SK-N-SH (cell line): ENCODE measurements at regions not wholly inside any gene's neighbourhood (a gene's known extent, or its start where the extent isn't known, plus 50 kb on each side); places are given as distances from the start of the nearest gene placed in this dataset.

Experiments
- CHD2 ChIP-seq: fragments of 150-350 bp; IDR thresholded peaks from 2 replicates; pipeline ENCODE4 v1.6.1; 2018; ENCODE audit warnings: low read length; ENCODE audit not compliant: partially characterized antibody
- CTCF ChIP-seq: fragments of 200-600 bp; sonication (generic); IDR thresholded peaks from 2 replicates; pipeline ENCODE4 v1.6.1; 2017; ENCODE audit warnings: antibody characterized with exemption, mild to moderate bottlenecking, moderate library complexity
- EP300 ChIP-seq, 2 experiments: IDR thresholded peaks; 2 replicates each; pipeline versions ENCODE4 v1.4.0 to v1.6.1; 2012; ENCODE audit warnings: borderline replicate concordance in 1 of 2, low read depth in 1 of 2, low read length in 1 of 2
- GABPA ChIP-seq: IDR thresholded peaks from 2 replicates; pipeline ENCODE4 v1.4.0; 2012; ENCODE audit warnings: low read depth, mild to moderate bottlenecking
- NFIC ChIP-seq: IDR thresholded peaks from 2 replicates; pipeline ENCODE4 v1.4.0; 2012; ENCODE audit warnings: borderline replicate concordance
- POLR2AphosphoS5 ChIP-seq: IDR thresholded peaks from 2 replicates; pipeline ENCODE4 v1.6.1; 2012; ENCODE audit warnings: low read depth, low read length
- SIN3A ChIP-seq: IDR thresholded peaks from 2 replicates; pipeline ENCODE4 v1.6.1; 2012; ENCODE audit warnings: low read depth, mild to moderate bottlenecking, low read length, moderate library complexity, borderline replicate concordance
- TCF12 ChIP-seq: IDR thresholded peaks from 2 replicates; pipeline ENCODE4 v1.4.0; 2012
- TEAD4 ChIP-seq: IDR thresholded peaks from 2 replicates; pipeline ENCODE4 v1.4.0; 2012; ENCODE audit warnings: mild to moderate bottlenecking, borderline replicate concordance; ENCODE audit not compliant: insufficient read depth
- YY1 ChIP-seq: IDR thresholded peaks from 2 replicates; pipeline ENCODE4 v1.4.0; 2012; ENCODE audit warnings: low read depth, mild to moderate bottlenecking
- TF ChIP-seq, protein P1 (sequence below): IDR thresholded peaks from 2 replicates; pipeline ENCODE4 v1.6.1; 2012; ENCODE audit warnings: mild to moderate bottlenecking, low read depth, low read length, moderate library complexity

DNA sequence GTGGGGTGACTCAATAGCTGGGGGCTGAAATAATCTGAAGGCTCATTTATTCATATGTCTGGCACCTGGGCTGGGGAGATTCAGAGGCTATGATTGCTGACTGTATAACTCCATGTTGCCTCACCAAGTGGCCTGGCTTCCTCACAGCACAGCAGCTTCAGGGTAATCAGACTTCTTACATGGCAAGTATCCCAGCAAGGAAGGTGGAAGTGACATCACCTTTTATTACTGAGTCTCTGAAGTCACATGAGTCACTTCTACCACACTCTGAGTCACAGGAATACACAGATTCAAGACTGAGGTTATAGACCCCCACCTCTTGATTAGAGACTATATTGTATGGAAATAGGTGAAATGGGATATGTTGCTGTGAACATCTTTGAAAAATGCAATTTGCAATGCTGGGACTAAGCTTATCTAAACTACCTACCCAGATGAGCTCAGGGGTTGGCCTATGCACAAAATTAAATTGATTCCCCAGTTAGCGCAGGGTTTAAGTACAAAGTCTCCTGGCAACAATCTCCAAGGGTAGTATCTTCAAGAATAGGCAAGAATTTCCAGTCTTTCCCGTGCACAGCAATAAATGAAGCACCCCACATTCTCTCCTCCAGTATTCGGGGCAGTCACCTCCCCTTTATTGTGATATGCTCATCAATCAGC lies 553.1 kb downstream of the LRRC70 start:
- TF ChIP-seq POLR2AphosphoS5: no peak
- TF ChIP-seq TEAD4: no peak
- no peak for TF ChIP-seq CTCF
- TF ChIP-seq TCF12: peak; percentile 49; the same call in 1 of the 2 replicates
- TF ChIP-seq, protein P1, sequence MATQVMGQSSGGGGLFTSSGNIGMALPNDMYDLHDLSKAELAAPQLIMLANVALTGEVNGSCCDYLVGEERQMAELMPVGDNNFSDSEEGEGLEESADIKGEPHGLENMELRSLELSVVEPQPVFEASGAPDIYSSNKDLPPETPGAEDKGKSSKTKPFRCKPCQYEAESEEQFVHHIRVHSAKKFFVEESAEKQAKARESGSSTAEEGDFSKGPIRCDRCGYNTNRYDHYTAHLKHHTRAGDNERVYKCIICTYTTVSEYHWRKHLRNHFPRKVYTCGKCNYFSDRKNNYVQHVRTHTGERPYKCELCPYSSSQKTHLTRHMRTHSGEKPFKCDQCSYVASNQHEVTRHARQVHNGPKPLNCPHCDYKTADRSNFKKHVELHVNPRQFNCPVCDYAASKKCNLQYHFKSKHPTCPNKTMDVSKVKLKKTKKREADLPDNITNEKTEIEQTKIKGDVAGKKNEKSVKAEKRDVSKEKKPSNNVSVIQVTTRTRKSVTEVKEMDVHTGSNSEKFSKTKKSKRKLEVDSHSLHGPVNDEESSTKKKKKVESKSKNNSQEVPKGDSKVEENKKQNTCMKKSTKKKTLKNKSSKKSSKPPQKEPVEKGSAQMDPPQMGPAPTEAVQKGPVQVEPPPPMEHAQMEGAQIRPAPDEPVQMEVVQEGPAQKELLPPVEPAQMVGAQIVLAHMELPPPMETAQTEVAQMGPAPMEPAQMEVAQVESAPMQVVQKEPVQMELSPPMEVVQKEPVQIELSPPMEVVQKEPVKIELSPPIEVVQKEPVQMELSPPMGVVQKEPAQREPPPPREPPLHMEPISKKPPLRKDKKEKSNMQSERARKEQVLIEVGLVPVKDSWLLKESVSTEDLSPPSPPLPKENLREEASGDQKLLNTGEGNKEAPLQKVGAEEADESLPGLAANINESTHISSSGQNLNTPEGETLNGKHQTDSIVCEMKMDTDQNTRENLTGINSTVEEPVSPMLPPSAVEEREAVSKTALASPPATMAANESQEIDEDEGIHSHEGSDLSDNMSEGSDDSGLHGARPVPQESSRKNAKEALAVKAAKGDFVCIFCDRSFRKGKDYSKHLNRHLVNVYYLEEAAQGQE: no peak
- no peak for TF ChIP-seq GABPA
- no peak for TF ChIP-seq CHD2
- no peak for TF ChIP-seq YY1
- TF ChIP-seq EP300 (IDR thresholded peaks at IDR 0.05; ENCODE audit: borderline replicate concordance in 1 of 2, low read depth in 1 of 2, low read length in 1 of 2): no peak
- no peak for TF ChIP-seq SIN3A
- TF ChIP-seq NFIC: peak; percentile 53; the same call in 1 of the 2 replicates
